ENCODE measurements at regions not wholly inside any gene's neighbourhood (a gene's known extent, or its start where the extent isn't known, plus 50 kb on each side); places are given as distances from the start of the nearest gene placed in this dataset.

- CTCF ChIA-PET, result interaction anchor here (0.6 kb wide), 1 partner anchor 497 kb away, joined by 3 read pairs; no protein-coding TSS in a partner anchor
- H3K4me1 ChIP-seq (ENCODE audit: control insufficient read depth in 2 of 2, insufficient read depth in 2 of 2, low read length in 2 of 2), result no peaks in the 10 kb centered on the region
- H3K27me3 Mint-ChIP-seq, result no peaks in the 10 kb centered on the region
Measured at GRCh38 chr3:181985386-181985785, 273.7 kb downstream of the SOX2 start.

DNA sequence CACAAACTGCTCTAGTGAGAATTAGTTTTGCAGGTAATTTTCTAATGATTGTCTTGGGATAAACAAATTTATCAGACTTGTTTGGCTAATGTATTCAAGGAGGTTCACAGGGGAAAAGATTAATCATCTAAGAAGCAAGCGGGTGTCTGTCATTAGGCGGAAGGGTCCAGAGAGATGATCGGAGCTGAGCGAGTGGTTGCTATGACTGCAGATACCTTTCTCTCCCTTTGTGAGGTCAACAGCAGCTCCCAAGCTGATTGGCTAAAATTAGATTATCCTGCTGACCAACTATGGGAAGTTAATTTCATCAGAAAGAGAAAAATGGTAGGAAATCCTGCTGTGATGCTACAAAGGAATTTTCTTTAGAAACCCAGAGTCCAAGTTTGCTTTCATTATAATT, 276.0 kb downstream of the SOX2 start:
- DNase-seq, result no peak
- no peak for ATAC-seq

More at GRCh38 chr3:181985386-181985785, 273.7 kb downstream of the SOX2 start:
- Histone ChIP-seq H3K4me3 (ENCODE audit: low read length) (no peak overlapping the region), H3K27ac (ENCODE audit: low read depth, low read length) (no peak overlapping the region), H3K9me3 (ENCODE audit: control insufficient read depth in 2 of 3, low read length in 3 of 3) (no peaks in the 10 kb centered on the region), H3K27me3 (ENCODE audit: control insufficient read depth in 2 of 2, insufficient read depth in 2 of 2, low read length in 2 of 2) (no peaks in the 10 kb centered on the region), H3K36me3 (ENCODE audit: control insufficient read depth in 2 of 3, insufficient read depth in 3 of 3, low read length in 3 of 3) (no peaks in the 10 kb centered on the region)
- POLR2A ChIA-PET, result no interaction called here
- intact Hi-C loops (cut with micrococcal nuclease), result no loop called here
- DNase-seq (no peak), ATAC-seq (no peak)
- peaks cover 0 to 28% (median 10%) of the 10 kb centered on the region in 11 donors for H3K9me3 Mint-ChIP-seq
- H3K36me3 Mint-ChIP-seq, result no peaks in the 10 kb centered on the region
- no peak overlapping the region for H3K27ac Mint-ChIP-seq
- H3K4me3 Mint-ChIP-seq, result no peak overlapping the region
- H3K4me1 Mint-ChIP-seq, result no peaks in the 10 kb centered on the region

GRCh38 chr3:181998828-181999227, 287.1 kb downstream of the SOX2 start:
- Mint-ChIP-seq H3K27ac (no peak overlapping the region), H3K27me3 (no peaks in the 10 kb centered on the region), H3K36me3 (no peaks in the 10 kb centered on the region), H3K4me3 (no peak overlapping the region), H3K4me1 (no peaks in the 10 kb centered on the region), H3K9me3 (peaks cover 0 to 12% (median 1%) of the 10 kb centered on the region in 11 donors)
- Histone ChIP-seq H3K27ac (ENCODE audit: low read depth, low read length) (no peak overlapping the region), H3K27me3 (ENCODE audit: control insufficient read depth in 2 of 2, insufficient read depth in 2 of 2, low read length in 2 of 2) (no peaks in the 10 kb centered on the region), H3K36me3 (ENCODE audit: control insufficient read depth in 2 of 3, insufficient read depth in 3 of 3, low read length in 3 of 3) (no peaks in the 10 kb centered on the region), H3K4me3 (ENCODE audit: low read length) (no peak overlapping the region), H3K9me3 (ENCODE audit: control insufficient read depth in 2 of 3, low read length in 3 of 3) (no peaks in the 10 kb centered on the region), H3K4me1 (ENCODE audit: control insufficient read depth in 2 of 2, insufficient read depth in 2 of 2, low read length in 2 of 2) (no peaks in the 10 kb centered on the region)
- DNase-seq, result no peak
- no peak for ATAC-seq
- ChIA-PET CTCF (no interaction called here), POLR2A (no interaction called here)
- intact Hi-C loops (cut with micrococcal nuclease), result no loop called here

More for the DNA sequence above, 276.0 kb downstream of the SOX2 start:
- H3K27me3 Mint-ChIP-seq, result no peaks in the 10 kb centered on the region
- POLR2A ChIA-PET, result no interaction called here
- Histone ChIP-seq H3K36me3 (ENCODE audit: control insufficient read depth in 2 of 3, insufficient read depth in 3 of 3, low read length in 3 of 3) (no peaks in the 10 kb centered on the region), H3K27ac (ENCODE audit: low read depth, low read length) (no peak overlapping the region), H3K4me1 (ENCODE audit: control insufficient read depth in 2 of 2, insufficient read depth in 2 of 2, low read length in 2 of 2) (no peaks in the 10 kb centered on the region), H3K27me3 (ENCODE audit: control insufficient read depth in 2 of 2, insufficient read depth in 2 of 2, low read length in 2 of 2) (no peaks in the 10 kb centered on the region), H3K9me3 (ENCODE audit: control insufficient read depth in 2 of 3, low read length in 3 of 3) (no peaks in the 10 kb centered on the region), H3K4me3 (ENCODE audit: low read length) (no peak overlapping the region)
- H3K9me3 Mint-ChIP-seq, result peaks cover 0 to 19% (median 4%) of the 10 kb centered on the region in 11 donors
- intact Hi-C loops (cut with micrococcal nuclease), result no loop called here
- no peak overlapping the region for H3K4me3 Mint-ChIP-seq
- no peaks in the 10 kb centered on the region for H3K4me1 Mint-ChIP-seq
- no peak overlapping the region for H3K27ac Mint-ChIP-seq
- CTCF ChIA-PET, result no interaction called here
- no peaks in the 10 kb centered on the region for H3K36me3 Mint-ChIP-seq

DNA sequence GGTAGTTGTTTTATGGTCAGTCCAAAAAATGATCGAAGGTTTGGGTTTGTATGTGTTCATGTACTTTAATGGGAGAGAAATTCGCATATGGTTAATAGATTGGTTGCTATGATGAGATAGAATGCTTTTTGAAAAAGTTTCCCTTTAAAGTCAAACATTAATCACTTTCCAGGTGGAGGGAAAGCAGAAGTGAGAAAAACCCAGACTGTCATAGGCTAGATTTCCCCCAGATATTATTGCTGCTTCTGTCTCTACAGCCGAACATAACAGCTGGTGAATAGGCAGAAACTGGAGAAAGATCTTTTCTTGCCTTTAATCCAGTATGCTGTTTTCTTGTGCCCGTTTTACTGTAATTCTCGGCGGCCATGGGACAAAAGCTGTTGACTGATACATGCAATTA, 287.6 kb downstream of the SOX2 start:
- ATAC-seq, result no peak
- CTCF ChIA-PET, result no interaction called here

DNA sequence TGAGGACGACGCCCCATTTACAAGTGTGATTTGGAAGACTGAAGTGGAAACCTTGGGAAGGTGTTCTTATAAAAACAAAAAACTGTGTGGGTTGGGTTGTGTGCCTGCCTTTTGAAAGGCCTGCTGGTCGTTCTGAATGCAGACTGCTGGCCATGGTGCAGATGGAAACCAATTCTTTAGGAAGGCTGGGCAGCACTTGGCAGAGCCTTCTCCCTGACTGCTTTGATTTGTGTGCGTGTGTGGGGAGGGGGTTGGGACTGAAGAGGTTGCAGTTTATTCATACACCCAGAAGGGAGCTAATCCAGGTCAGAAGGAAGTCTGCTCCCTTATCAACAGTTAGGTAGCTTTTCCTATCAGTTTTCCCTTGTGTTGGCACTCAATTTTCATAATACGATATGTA, 288.7 kb downstream of the SOX2 start:
- Mint-ChIP-seq H3K27me3 (no peaks in the 10 kb centered on the region), H3K4me1 (no peaks in the 10 kb centered on the region), H3K27ac (no peak overlapping the region), H3K4me3 (no peak overlapping the region), H3K9me3 (peaks cover 0 to 9% (median 0%) of the 10 kb centered on the region in 11 donors), H3K36me3 (no peaks in the 10 kb centered on the region)
- Histone ChIP-seq H3K27me3 (ENCODE audit: control insufficient read depth in 2 of 2, insufficient read depth in 2 of 2, low read length in 2 of 2) (no peaks in the 10 kb centered on the region), H3K9me3 (ENCODE audit: control insufficient read depth in 2 of 3, low read length in 3 of 3) (no peaks in the 10 kb centered on the region), H3K4me3 (ENCODE audit: low read length) (no peak overlapping the region), H3K27ac (ENCODE audit: low read depth, low read length) (no peak overlapping the region), H3K36me3 (ENCODE audit: control insufficient read depth in 2 of 3, insufficient read depth in 3 of 3, low read length in 3 of 3) (no peaks in the 10 kb centered on the region), H3K4me1 (ENCODE audit: control insufficient read depth in 2 of 2, insufficient read depth in 2 of 2, low read length in 2 of 2) (no peaks in the 10 kb centered on the region)
- ChIA-PET POLR2A (no interaction called here), CTCF (no interaction called here)
- no peak for DNase-seq
- no peak for ATAC-seq
- intact Hi-C loops (cut with micrococcal nuclease), result no loop called here

More for the DNA sequence above, 287.6 kb downstream of the SOX2 start:
- H3K9me3 Mint-ChIP-seq, result peaks cover 0 to 11% (median 1%) of the 10 kb centered on the region in 11 donors
- Histone ChIP-seq H3K27ac (ENCODE audit: low read depth, low read length) (no peak overlapping the region), H3K4me3 (ENCODE audit: low read length) (no peak overlapping the region), H3K4me1 (ENCODE audit: control insufficient read depth in 2 of 2, insufficient read depth in 2 of 2, low read length in 2 of 2) (no peaks in the 10 kb centered on the region), H3K27me3 (ENCODE audit: control insufficient read depth in 2 of 2, insufficient read depth in 2 of 2, low read length in 2 of 2) (no peaks in the 10 kb centered on the region), H3K9me3 (ENCODE audit: control insufficient read depth in 2 of 3, low read length in 3 of 3) (no peaks in the 10 kb centered on the region), H3K36me3 (ENCODE audit: control insufficient read depth in 2 of 3, insufficient read depth in 3 of 3, low read length in 3 of 3) (no peaks in the 10 kb centered on the region)
- no peak overlapping the region for H3K4me3 Mint-ChIP-seq
- POLR2A ChIA-PET, result no interaction called here
- H3K27ac Mint-ChIP-seq, result no peak overlapping the region
- DNase-seq, result no peak
- no peaks in the 10 kb centered on the region for H3K36me3 Mint-ChIP-seq
- H3K27me3 Mint-ChIP-seq, result no peaks in the 10 kb centered on the region
- intact Hi-C loops (cut with micrococcal nuclease), result no loop called here
- no peaks in the 10 kb centered on the region for H3K4me1 Mint-ChIP-seq

DNA sequence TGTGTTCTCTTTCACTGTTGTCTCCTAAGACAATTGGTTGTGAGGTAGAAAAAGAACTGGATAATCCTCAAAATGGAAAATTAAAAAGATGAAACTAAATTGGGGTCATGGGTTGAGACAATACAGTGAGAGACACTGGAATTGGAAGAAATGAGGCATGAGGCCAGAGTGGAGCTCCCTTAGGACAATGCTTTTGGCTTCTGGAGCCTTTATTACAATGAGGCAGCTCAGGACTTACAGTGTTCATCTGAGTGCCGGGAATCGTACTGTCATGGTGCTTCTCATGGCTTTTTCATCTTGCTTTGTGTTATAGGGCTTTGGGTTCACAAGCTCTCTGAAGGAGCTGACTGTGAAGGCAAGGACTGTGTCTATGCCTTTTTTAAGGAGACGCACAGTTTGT, 293.5 kb downstream of the SOX2 start:
- H3K27me3 ChIP-seq (ENCODE audit: control insufficient read depth in 2 of 2, insufficient read depth in 2 of 2, low read length in 2 of 2), result no peaks in the 10 kb centered on the region
- ChIA-PET POLR2A (no interaction called here), CTCF (no interaction called here)
- H3K27ac ChIP-seq (ENCODE audit: low read depth, low read length), result no peak overlapping the region
- no peaks in the 10 kb centered on the region for H3K36me3 ChIP-seq (ENCODE audit: control insufficient read depth in 2 of 3, insufficient read depth in 3 of 3, low read length in 3 of 3)
- no peak overlapping the region for H3K4me3 ChIP-seq (ENCODE audit: low read length)
- no peak for DNase-seq
- intact Hi-C loops (cut with micrococcal nuclease), result no loop called here
- no peak for ATAC-seq
- Mint-ChIP-seq H3K27me3 (no peaks in the 10 kb centered on the region), H3K27ac (no peak overlapping the region), H3K4me1 (no peaks in the 10 kb centered on the region), H3K4me3 (no peak overlapping the region), H3K36me3 (no peaks in the 10 kb centered on the region), H3K9me3 (peaks cover 0 to 13% (median 0%) of the 10 kb centered on the region in 11 donors)
- no peaks in the 10 kb centered on the region for H3K9me3 ChIP-seq (ENCODE audit: control insufficient read depth in 2 of 3, low read length in 3 of 3)
- no peaks in the 10 kb centered on the region for H3K4me1 ChIP-seq (ENCODE audit: control insufficient read depth in 2 of 2, insufficient read depth in 2 of 2, low read length in 2 of 2)

DNA sequence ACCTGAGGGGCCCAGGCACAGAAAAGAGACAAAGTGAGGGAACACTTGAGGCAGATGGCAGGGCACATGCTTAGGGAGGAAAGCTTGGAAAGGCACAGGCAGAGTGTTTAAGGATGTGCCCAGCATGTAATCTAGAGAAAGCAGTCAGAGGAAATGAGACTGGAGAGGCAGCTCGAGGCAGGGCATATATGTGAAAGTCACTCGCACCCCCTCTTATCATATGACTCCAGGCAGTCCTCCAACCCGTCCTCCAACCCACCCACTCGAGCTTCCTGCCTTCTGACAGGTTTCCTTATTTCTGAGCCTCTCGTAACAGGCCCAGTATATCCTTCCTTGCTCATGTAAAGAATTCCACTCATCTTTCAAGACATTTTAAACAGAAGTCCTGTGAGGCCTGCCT, 294.0 kb downstream of the SOX2 start:
- H3K27me3 Mint-ChIP-seq, result no peaks in the 10 kb centered on the region
- no peaks in the 10 kb centered on the region for H3K36me3 Mint-ChIP-seq
- H3K9me3 ChIP-seq (ENCODE audit: control insufficient read depth in 2 of 3, low read length in 3 of 3), result no peaks in the 10 kb centered on the region
- H3K27ac ChIP-seq (ENCODE audit: low read depth, low read length), result no peak overlapping the region
- H3K27ac Mint-ChIP-seq, result no peak overlapping the region
- no peak for DNase-seq
- no peaks in the 10 kb centered on the region for H3K4me1 ChIP-seq (ENCODE audit: control insufficient read depth in 2 of 2, insufficient read depth in 2 of 2, low read length in 2 of 2)
- H3K9me3 Mint-ChIP-seq, result peaks cover 0 to 13% (median 0%) of the 10 kb centered on the region in 11 donors
- intact Hi-C loops (cut with micrococcal nuclease), result no loop called here
- H3K4me1 Mint-ChIP-seq, result no peaks in the 10 kb centered on the region
- H3K27me3 ChIP-seq (ENCODE audit: control insufficient read depth in 2 of 2, insufficient read depth in 2 of 2, low read length in 2 of 2), result no peaks in the 10 kb centered on the region
- ATAC-seq, result no peak
- no peak overlapping the region for H3K4me3 ChIP-seq (ENCODE audit: low read length)
- no peak overlapping the region for H3K4me3 Mint-ChIP-seq
- POLR2A ChIA-PET, result no interaction called here
- H3K36me3 ChIP-seq (ENCODE audit: control insufficient read depth in 2 of 3, insufficient read depth in 3 of 3, low read length in 3 of 3), result no peaks in the 10 kb centered on the region
- CTCF ChIA-PET, result no interaction called here

Measured in naive thymus-derived CD4-positive, alpha-beta T cell (primary cell).